HG03432 (cell line): ENCODE measurements at regions not wholly inside any gene's neighbourhood (a gene's known extent, or its start where the extent isn't known, plus 50 kb on each side); places are given as distances from the start of the nearest gene placed in this dataset.
A peak's percentile ranks its signal among the peaks of the same experiment; 100 is the strongest.

ENCODE experiments used
- ATAC-seq: cut with Tn5 transposase; IDR thresholded peaks from one replicate; pipeline ENCODE4 v1.9.1; 2021; ENCODE audit warnings: mild to moderate bottlenecking, moderate library complexity; ENCODE audit not compliant: unreplicated experiment

- ATAC-seq, result peak; percentile 49
Measured at GRCh38 chr2:209331291-209331844, 92.5 kb upstream of the MAP2 start.

GRCh38 chr2:209334188-209335017, 89.4 kb upstream of the MAP2 start:
- ATAC-seq, result peak; percentile 90

GRCh38 chr2:209340522-209340921, 83.3 kb upstream of the MAP2 start:
- ATAC-seq, result no peak

GRCh38 chr2:209344349-209344748, 79.5 kb upstream of the MAP2 start:
- ATAC-seq, result no peak

- no peak for ATAC-seq
Measured at GRCh38 chr2:209348433-209348832, 75.4 kb upstream of the MAP2 start.

- ATAC-seq, result no peak
Measured at GRCh38 chr2:209351636-209352035, 72.2 kb upstream of the MAP2 start.

- ATAC-seq, result no peak
Measured at GRCh38 chr2:209358992-209359391, 64.9 kb upstream of the MAP2 start.

- no peak for ATAC-seq
Measured at GRCh38 chr2:209367075-209367747, 56.6 kb upstream of the MAP2 start.

GRCh38 chr2:209368406-209368805, 55.4 kb upstream of the MAP2 start:
- ATAC-seq, result no peak

- ATAC-seq, result peak; percentile 76
Measured at GRCh38 chr2:209368914-209369313, 54.9 kb upstream of the MAP2 start.

- ATAC-seq, result no peak
Measured at GRCh38 chr2:209369656-209370055, 54.2 kb upstream of the MAP2 start.

- ATAC-seq, result no peak
Measured at GRCh38 chr2:209371407-209371806, 52.4 kb upstream of the MAP2 start.
